ENCODE measurements at regions not wholly inside any gene's neighbourhood (a gene's known extent, or its start where the extent isn't known, plus 50 kb on each side); places are given as distances from the start of the nearest gene placed in this dataset.

- no peak overlapping the region for H3K4me3 ChIP-seq (ENCODE audit: low read depth, low read length)
- no peak for DNase-seq (ENCODE audit: low read depth)
These were observed 73.3 kb upstream of the HIF1A start for GRCh38 chr14:61622051-61622450.

DNA sequence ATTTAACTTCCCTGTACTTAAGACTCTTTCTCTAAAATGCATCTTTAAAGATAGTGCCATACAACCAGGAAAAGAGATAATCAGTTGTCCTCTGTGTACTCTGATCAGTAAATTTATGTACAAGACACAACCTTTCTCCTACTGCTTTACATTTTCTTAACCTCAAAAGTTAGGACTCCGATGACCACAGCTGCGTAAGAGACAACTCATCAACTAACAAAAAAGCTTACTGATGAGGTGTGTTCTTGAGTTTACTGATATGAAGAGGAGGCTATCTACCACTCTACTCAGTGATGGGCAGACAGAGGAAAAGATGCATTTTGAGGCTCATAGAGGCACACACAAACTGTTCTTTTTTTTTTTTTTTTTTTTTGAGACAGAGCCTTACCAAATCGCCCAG is 71.4 kb upstream of the HIF1A start:
- H3K4me3 ChIP-seq (ENCODE audit: low read depth, low read length): no peak overlapping the region
- DNase-seq (ENCODE audit: low read depth): no peak

GRCh38 chr14:61625165-61625564 is 70.1 kb upstream of the HIF1A start:
- no peak overlapping the region for H3K4me3 ChIP-seq (ENCODE audit: low read depth, low read length)
- no peak for DNase-seq (ENCODE audit: low read depth)

DNA sequence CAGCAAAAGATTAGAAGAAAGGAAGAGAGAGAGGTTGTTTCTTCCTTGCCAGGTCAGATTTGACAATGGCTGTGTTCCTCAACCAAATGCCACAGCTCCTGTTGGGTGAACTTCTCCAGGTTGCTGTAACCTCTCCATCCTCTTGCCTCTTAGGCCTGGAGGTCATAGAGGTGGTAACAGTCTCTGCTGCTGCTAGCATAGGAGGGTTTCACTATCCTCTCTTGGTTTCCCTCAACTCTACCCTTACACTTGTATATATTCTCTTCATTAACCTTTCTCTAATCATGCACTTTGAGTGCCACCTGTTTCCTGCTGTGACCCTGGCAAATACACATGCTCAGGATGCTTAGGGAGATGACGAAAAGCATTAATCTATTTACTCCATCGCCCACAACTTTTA is 67.7 kb upstream of the HIF1A start:
- H3K4me3 ChIP-seq (ENCODE audit: low read depth, low read length): no peak overlapping the region
- DNase-seq (ENCODE audit: low read depth): no peak

DNA sequence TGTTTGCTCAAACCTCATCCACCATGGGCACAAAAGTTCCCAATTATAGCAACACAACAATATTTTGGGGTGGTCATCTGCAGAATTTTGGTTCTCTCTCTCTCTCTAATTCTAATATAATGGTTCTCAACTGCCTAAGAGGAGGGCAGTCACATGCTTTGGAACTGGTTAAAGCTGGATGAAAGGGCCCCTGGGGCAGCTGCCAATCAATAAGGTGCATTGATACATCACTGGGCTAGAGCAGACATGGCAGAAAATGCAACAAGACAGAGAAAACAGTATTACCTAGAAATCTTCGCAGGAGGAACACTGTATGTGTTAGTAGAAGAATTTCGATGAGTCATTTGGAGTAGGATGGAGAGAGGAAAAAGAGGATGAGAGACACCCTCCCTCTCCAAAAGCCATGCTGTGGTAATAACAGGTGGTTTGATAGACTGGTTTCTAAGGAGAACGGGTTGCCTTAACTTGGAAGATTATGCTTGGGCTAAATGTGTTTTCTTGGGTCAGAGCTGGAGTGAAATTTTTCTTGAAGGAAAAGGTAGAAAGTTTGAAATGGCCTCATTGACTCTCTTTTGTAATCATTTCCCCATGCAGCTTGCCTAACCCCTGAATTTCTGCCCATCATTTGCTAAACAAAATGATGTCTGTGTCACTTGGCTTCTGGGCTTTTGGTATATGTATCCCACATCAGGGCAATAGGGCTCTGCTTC is 67.1 kb upstream of the HIF1A start:
- no peak for DNase-seq (ENCODE audit: low read depth)
- no peak overlapping the region for H3K4me3 ChIP-seq (ENCODE audit: low read depth, low read length)

DNA sequence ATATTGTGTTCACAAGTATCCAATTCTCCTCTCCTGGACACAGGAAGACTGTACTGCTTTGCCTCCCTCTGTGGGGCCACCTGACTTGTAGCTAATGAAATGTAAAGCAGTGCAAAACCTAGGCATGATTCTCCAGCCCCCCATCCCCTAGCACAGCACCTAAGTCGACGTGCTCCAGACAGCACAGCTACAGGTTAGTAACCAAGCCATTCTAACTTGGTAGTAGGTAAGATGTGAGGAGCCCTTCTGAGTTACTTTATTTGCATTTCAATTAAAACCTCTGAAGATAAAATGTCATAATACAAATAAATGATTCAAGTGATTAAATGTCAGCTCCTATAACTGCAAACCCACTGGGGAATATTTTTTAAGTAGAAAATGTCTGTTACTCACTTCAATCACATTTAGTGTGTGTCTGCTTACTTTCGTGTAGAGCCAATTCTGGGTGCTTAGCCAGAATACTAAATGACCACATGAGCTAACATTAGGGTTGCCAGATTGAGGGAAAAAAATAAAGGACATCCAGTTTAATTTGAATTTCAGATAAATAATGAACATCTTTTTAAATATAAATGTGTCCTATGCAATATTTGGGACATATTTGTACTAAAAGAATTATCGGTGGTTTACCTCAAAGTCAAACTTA is 64.8 kb upstream of the HIF1A start:
- no peak overlapping the region for H3K4me3 ChIP-seq (ENCODE audit: low read depth, low read length)

GRCh38 chr14:61631045-61631687 is 64.1 kb upstream of the HIF1A start:
- H3K4me3 ChIP-seq (ENCODE audit: low read depth, low read length): no peak overlapping the region
- no peak for DNase-seq (ENCODE audit: low read depth)

More for the DNA sequence above, 64.8 kb upstream of the HIF1A start:
- no peak for DNase-seq (ENCODE audit: low read depth)

- no peak for DNase-seq (ENCODE audit: low read depth)
- no peak overlapping the region for H3K4me3 ChIP-seq (ENCODE audit: low read depth, low read length)
These were observed 62.9 kb upstream of the HIF1A start for GRCh38 chr14:61632401-61632800.

- no peak overlapping the region for H3K4me3 ChIP-seq (ENCODE audit: low read depth, low read length)
- no peak for DNase-seq (ENCODE audit: low read depth)
These were observed 62.5 kb upstream of the HIF1A start for GRCh38 chr14:61632807-61633206.

DNA sequence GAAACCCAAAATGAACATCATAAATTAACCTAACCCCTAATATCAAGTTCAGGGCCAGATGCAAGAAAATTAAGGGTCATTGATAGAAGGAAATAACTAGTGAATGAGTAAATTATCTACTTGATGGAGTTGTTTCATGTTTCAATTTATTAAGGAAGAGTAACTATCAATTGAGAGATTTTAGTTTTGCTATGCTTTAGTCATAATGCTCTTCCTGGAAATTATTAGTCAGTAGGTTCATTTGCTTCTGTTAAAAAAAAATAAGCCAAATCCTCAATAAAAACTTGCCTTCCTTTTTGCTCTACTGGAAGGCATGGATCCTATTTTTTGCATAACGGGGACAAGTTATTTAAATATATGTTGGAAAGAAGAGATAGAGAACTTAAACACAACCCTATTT is 59.0 kb upstream of the HIF1A start:
- H3K4me3 ChIP-seq (ENCODE audit: low read depth, low read length): no peak overlapping the region
- no peak for DNase-seq (ENCODE audit: low read depth)

- no peak overlapping the region for H3K4me3 ChIP-seq (ENCODE audit: low read depth, low read length)
- no peak for DNase-seq (ENCODE audit: low read depth)
These were observed 58.5 kb upstream of the HIF1A start for GRCh38 chr14:61636779-61637178.

DNA sequence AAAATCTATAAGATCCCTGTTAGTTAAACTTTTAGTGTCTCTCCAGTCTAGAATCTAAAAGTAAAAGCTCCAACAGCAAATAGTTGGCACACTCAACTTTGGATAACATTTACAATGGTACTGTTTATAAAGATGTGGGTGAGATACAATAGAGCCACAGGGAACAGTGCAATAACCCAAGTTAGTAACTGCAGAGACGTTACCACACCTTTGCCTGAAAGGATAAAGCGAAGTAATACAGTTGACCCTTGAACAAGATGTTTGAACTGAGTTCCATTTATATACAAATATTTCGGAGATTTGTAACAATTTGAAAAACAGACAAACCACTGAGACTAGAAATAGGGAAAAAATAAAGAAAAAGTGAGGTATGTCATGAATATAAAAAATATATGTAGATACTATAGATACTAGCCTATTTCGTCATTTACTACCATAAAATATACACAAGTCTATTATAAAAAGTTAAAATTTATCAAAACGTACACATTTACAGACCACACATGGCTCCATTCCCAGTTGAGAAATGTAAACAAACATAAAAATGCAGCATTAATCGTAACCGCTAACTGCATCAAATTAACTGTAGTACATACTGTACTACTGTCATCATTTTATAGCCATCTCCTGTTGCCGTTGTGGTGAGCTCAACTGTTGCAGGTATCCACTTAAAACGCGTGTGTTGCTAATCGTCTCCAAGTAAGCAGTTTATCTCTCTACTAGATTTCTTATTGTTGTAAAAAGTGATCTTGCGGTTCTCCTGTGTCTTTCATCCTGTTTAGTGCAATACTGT is 56.5 kb upstream of the HIF1A start:
- H3K4me3 ChIP-seq (ENCODE audit: low read depth, low read length): no peak overlapping the region
- no peak for DNase-seq (ENCODE audit: low read depth)

GRCh38 chr14:61640158-61641136 is 54.9 kb upstream of the HIF1A start:
- no peak overlapping the region for H3K4me3 ChIP-seq (ENCODE audit: low read depth, low read length)
- DNase-seq (ENCODE audit: low read depth): no peak

GRCh38 chr14:61641914-61642613 is 53.2 kb upstream of the HIF1A start:
- no peak overlapping the region for H3K4me3 ChIP-seq (ENCODE audit: low read depth, low read length)
- no peak for DNase-seq (ENCODE audit: low read depth)

DNA sequence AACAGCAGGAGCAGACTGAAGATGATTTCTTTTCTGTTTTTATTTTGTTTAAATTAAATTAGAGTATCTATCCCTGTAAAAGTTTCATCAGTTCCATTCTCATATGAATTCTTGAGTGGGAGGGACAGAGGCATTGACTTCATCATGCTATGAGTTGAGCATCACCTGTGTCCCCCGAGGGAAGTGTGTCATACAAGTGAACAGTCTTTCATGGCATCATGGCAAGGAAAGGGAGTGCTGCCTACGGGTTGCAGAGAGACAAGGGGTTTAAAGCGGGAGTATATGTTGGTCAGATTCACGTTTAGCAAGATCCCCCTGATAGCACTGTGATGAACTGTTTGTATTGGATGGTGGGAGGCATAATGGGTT is 52.7 kb upstream of the HIF1A start:
- no peak overlapping the region for H3K4me3 ChIP-seq (ENCODE audit: low read depth, low read length)
- no peak for DNase-seq (ENCODE audit: low read depth)

- DNase-seq (ENCODE audit: low read depth): no peak
These were observed 51.8 kb upstream of the HIF1A start for GRCh38 chr14:61643555-61643954.

GRCh38 chr14:61644175-61644574 is 51.1 kb upstream of the HIF1A start:
- DNase-seq (ENCODE audit: low read depth): no peak
- no peak overlapping the region for H3K4me3 ChIP-seq (ENCODE audit: low read depth, low read length)

More at GRCh38 chr14:61643555-61643954, 51.8 kb upstream of the HIF1A start:
- no peak overlapping the region for H3K4me3 ChIP-seq (ENCODE audit: low read depth, low read length)

DNA sequence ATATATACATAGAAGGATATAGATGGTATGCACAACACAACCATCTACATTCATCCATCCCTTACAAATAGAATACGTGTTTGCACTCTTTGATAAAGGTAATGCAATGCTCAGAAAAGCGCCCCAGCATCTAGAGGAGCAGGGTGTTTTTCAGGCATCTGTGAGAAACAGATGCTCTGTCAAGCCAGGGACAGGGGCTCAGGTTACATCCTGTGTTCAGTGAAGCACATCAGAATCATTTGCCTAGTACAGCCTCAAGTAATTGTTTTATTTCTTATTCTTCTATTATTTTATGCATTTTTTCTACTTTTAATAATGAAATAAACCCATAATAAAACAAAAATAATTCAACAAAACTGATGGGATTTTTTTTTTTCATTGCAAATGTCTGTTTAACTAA is 50.5 kb upstream of the HIF1A start:
- H3K4me3 ChIP-seq (ENCODE audit: low read depth, low read length): no peak overlapping the region
- no peak for DNase-seq (ENCODE audit: low read depth)
